ENCODE measurements at regions not wholly inside any gene's neighbourhood (a gene's known extent, or its start where the extent isn't known, plus 50 kb on each side); places are given as distances from the start of the nearest gene placed in this dataset.
A peak's percentile ranks its signal among the peaks of the same experiment; 100 is the strongest.

DNA sequence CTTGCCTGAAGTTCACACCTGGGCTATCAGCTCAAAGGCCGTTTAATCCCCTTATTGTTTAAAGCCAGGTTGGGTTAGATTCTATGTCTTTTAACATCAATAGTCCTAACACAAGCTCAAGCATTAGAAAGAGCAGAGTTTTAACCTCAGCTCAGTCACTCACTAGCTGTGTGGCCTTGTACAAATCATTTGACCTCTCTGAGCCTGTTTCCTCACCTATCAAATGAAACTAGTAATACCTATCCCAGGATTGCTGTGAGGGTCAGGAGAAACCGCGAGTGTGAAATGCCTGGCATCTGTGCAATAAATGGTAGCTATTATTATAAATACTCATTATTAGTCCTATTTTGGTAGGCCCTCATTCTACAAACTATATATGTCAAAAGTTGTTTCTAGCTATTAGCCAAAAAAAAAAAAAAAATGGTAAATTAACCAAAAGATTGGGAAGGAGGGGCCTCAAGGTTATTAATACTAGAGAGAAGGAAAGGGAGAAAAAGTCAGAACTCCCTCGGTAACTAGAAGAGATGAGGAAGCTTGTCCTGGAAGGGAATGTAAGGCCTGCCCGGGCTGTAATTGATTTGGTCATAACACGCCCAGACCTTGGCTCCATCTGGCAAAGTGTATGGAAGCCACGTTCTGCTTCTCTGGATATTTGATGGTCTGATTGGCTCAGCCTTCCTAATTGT is 510.5 kb upstream of the PROK2 start:
- no peak for ATAC-seq
- 71 to 90% methylated on average over 5 to 6 of the region's 7 CpGs for WGBS, 2 donors (ENCODE audit: low coverage in 1 of 2)
- TF ChIP-seq, protein P1, sequence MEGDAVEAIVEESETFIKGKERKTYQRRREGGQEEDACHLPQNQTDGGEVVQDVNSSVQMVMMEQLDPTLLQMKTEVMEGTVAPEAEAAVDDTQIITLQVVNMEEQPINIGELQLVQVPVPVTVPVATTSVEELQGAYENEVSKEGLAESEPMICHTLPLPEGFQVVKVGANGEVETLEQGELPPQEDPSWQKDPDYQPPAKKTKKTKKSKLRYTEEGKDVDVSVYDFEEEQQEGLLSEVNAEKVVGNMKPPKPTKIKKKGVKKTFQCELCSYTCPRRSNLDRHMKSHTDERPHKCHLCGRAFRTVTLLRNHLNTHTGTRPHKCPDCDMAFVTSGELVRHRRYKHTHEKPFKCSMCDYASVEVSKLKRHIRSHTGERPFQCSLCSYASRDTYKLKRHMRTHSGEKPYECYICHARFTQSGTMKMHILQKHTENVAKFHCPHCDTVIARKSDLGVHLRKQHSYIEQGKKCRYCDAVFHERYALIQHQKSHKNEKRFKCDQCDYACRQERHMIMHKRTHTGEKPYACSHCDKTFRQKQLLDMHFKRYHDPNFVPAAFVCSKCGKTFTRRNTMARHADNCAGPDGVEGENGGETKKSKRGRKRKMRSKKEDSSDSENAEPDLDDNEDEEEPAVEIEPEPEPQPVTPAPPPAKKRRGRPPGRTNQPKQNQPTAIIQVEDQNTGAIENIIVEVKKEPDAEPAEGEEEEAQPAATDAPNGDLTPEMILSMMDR (IDR thresholded peaks at IDR 0.05) = no peak
- no peak for TF ChIP-seq POLR2AphosphoS5 (IDR thresholded peaks at IDR 0.05)
- TF ChIP-seq EP300 (IDR thresholded peaks at IDR 0.05) = no peak
- no peak for TF ChIP-seq POLR2A (IDR thresholded peaks at IDR 0.05)

DNA sequence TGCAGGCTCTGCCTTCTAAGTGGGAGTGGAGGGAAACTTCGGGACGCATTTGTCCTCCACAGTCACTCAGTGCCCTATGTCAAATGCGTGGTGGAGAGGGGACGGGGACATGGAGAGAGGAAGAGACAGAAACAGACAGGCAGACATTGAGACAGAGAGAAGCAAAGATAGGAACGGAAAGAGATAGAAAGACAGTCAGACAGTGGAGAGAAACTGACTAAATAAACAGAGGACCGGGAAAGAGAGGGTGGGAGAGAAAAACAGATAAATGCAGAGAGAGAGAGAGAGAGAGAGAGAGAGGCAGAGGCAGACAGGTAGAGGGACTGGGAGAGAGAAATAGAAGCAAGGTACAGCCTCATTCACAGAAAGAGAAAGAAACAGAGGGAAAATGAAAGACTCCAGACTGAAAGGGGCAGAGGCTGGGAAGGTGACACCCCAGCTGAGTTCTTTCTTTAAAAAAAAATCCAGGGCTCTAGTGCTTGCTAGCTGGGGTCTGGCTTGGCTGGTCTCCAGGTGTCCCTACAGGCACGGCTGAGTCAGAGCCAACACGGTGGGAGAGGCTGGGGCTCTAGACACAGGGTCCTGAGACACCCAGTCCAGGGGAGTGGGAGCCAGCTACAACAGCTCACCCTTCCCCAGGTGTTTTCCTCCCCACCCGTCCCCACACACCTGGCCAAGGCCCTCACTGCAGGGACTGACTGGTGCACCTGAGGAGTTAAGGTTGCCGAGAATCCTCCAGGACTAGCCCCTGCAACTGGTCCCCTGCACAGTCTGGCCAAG is 506.1 kb upstream of the PROK2 start:
- Histone ChIP-seq H3K36me3 (no peaks in the 10 kb centered on the region), H3K27me3 (no peaks in the 10 kb centered on the region), H3K4me1 (peaks cover 0 to 24% (median 0%) of the 10 kb centered on the region in 3 donors), H3K9me3 (no peaks in the 10 kb centered on the region), H3K27ac (no peak overlapping the region), H3K4me3 (no peak overlapping the region)
- no peak for ATAC-seq
- no peak for TF ChIP-seq EP300 (IDR thresholded peaks at IDR 0.05)
- TF ChIP-seq, protein P1 (IDR thresholded peaks at IDR 0.05) = no peak
- no peak for TF ChIP-seq POLR2A (IDR thresholded peaks at IDR 0.05)
- no peak for TF ChIP-seq POLR2AphosphoS5 (IDR thresholded peaks at IDR 0.05)
- WGBS, 2 donors (ENCODE audit: low coverage in 1 of 2) = 70 to 80% methylated on average over 1 to 9 of the region's 10 CpGs

More for the DNA sequence above, 510.5 kb upstream of the PROK2 start:
- no peak overlapping the region for H3K27ac ChIP-seq
- no peaks in the 10 kb centered on the region for H3K27me3 ChIP-seq
- peaks cover 3 to 32% (median 3%) of the 10 kb centered on the region in 3 donors for H3K4me1 ChIP-seq
- no peak overlapping the region for H3K4me3 ChIP-seq
- no peaks in the 10 kb centered on the region for H3K9me3 ChIP-seq
- H3K36me3 ChIP-seq = no peaks in the 10 kb centered on the region

- no peaks in the 10 kb centered on the region for H3K36me3 ChIP-seq
- H3K4me1 ChIP-seq = peaks cover 0 to 24% (median 0%) of the 10 kb centered on the region in 3 donors
- H3K9me3 ChIP-seq = no peaks in the 10 kb centered on the region
- TF ChIP-seq EP300 (IDR thresholded peaks at IDR 0.05) = no peak
- TF ChIP-seq, protein P1 (IDR thresholded peaks at IDR 0.05) = no peak
- no peak for TF ChIP-seq POLR2A (IDR thresholded peaks at IDR 0.05)
- no peak for TF ChIP-seq POLR2AphosphoS5 (IDR thresholded peaks at IDR 0.05)
- no peak overlapping the region for H3K4me3 ChIP-seq
- 73% methylated on average over 4 of the region's 4 CpGs; no CpG with 5 or more reads in 1 of the 2 donors for WGBS, 2 donors (ENCODE audit: low coverage in 1 of 2)
- H3K27ac ChIP-seq = peak overlapping the region in 3 of 4 donors; percentile 13 to 70 (median 51)
- ATAC-seq = no peak
- no peaks in the 10 kb centered on the region for H3K27me3 ChIP-seq
Measured at GRCh38 chr3:72289692-72290071, 504.7 kb upstream of the PROK2 start.

DNA sequence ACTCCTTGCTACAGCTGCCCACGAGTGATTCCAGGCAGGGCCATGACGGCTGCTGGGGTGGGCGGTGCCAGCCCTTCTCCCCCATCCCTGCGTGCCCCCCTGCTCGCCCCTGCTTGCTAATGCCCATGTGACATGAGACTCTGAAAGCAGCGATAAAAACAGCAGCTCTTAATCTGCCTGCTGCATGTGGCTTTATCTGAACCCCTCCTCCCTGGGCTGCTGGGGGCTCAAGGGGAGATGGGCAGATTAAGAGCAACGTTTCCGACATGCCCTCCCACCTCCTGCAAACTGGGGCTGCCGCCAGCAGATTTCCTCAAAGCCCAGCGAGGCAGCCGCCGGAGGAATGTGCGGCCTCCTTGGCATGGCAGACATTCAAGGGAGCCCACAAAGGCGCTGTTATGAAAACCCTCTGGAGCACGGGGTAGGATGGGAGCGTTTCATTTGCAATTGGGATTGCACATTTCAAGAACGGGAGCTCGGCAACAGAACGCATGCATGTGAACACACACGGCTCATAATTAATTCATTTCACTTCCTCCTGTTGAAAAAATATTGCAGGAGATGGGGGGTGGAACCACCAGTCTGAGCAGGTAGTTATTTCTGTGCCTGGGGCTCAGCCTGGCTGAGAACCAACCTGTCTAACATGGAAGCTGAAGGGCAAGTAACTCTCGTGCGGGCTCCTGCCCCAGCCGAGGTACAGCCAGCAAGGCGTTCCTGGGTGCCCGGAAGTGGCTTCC is 504.2 kb upstream of the PROK2 start:
- Histone ChIP-seq H3K27ac (peak overlapping the region in 3 of 4 donors; percentile 13 to 70 (median 51)), H3K4me1 (peaks cover 0 to 24% (median 0%) of the 10 kb centered on the region in 3 donors), H3K27me3 (no peaks in the 10 kb centered on the region), H3K4me3 (peak overlapping the region in 1 of 2 donors; percentile 28), H3K9me3 (no peaks in the 10 kb centered on the region), H3K36me3 (no peaks in the 10 kb centered on the region)
- no peak for TF ChIP-seq POLR2A (IDR thresholded peaks at IDR 0.05)
- peak; percentile 67 for TF ChIP-seq POLR2AphosphoS5 (IDR thresholded peaks at IDR 0.05)
- ATAC-seq = peak; percentile 77
- WGBS, 2 donors (ENCODE audit: low coverage in 1 of 2) = 33 to 34% methylated on average over 1 to 11 of the region's 25 CpGs

DNA sequence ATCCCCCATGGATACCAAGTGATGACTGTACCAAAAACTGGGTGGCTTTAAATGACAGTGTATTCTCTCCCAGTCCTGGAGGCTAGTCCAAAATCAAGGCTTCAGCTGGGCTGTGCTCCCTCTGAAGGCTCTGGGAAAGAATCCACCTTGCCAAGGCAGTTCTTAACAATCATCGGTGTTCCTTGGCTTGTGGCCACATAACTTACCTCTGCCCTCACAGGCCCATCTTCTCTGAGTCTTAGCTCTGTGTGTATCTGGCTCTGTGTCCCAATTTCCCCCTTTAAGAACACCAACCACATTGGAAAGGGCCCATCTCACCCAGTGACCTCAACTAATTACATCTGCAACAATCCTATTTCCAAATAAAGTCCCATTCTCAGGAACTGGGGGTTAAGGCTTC is 503.0 kb upstream of the PROK2 start:
- ATAC-seq = no peak
- 0% methylated on average over 1 of the region's 1 CpG for WGBS, 2 donors (ENCODE audit: low coverage in 1 of 2)

More for the DNA sequence above, 503.0 kb upstream of the PROK2 start:
- Histone ChIP-seq H3K4me3 (no peak overlapping the region), H3K9me3 (peaks cover 0 to 1% (median 0%) of the 10 kb centered on the region in 3 donors), H3K27ac (no peak overlapping the region), H3K27me3 (no peaks in the 10 kb centered on the region), H3K4me1 (peaks cover 0 to 24% (median 0%) of the 10 kb centered on the region in 3 donors), H3K36me3 (no peaks in the 10 kb centered on the region)
- no peak for TF ChIP-seq POLR2AphosphoS5 (IDR thresholded peaks at IDR 0.05)
- TF ChIP-seq POLR2A (IDR thresholded peaks at IDR 0.05) = no peak
- TF ChIP-seq, protein P1 (IDR thresholded peaks at IDR 0.05) = no peak
- no peak for TF ChIP-seq EP300 (IDR thresholded peaks at IDR 0.05)

Measured in gastroesophageal sphincter (tissue), 4 donors.